ENCODE measurements at regions not wholly inside any gene's neighbourhood (a gene's known extent, or its start where the extent isn't known, plus 50 kb on each side); places are given as distances from the start of the nearest gene placed in this dataset.

DNA sequence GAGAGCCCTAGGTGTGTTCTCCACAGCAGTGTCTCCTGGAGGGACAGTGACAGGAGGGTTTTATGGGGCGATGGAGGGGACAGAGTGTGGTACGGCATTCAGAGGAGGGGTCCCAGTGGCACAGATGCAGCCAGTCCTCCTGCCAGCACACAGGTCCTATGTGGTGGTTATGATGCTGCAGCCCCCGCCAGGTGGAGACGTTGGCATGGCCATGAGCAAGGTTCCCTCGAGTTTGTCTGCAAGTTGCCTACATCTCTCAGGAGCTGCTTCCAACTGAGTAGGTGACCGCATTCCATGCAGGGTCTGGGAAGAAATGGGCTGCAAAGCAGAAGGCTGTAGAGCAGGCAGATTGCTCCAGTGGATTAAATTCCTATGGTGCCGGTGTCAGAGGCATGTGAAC, 646.0 kb downstream of the TBC1D22A start:
- DNase-seq (ENCODE audit: low read depth in 1 of 2, low spot score in 1 of 2) = no peak
- no peaks in the 10 kb centered on the region for H3K27me3 ChIP-seq (ENCODE audit: insufficient read depth, poor library complexity, severe bottlenecking)
- TF ChIP-seq REST (IDR thresholded peaks at IDR 0.05; ENCODE audit: insufficient replicate concordance, low read depth) = no peak
- H3K4me3 ChIP-seq (replicated peaks; ENCODE audit: insufficient read depth, low read length) = no peak overlapping the region
- no peak overlapping the region for H3K27ac ChIP-seq (replicated peaks)

DNA sequence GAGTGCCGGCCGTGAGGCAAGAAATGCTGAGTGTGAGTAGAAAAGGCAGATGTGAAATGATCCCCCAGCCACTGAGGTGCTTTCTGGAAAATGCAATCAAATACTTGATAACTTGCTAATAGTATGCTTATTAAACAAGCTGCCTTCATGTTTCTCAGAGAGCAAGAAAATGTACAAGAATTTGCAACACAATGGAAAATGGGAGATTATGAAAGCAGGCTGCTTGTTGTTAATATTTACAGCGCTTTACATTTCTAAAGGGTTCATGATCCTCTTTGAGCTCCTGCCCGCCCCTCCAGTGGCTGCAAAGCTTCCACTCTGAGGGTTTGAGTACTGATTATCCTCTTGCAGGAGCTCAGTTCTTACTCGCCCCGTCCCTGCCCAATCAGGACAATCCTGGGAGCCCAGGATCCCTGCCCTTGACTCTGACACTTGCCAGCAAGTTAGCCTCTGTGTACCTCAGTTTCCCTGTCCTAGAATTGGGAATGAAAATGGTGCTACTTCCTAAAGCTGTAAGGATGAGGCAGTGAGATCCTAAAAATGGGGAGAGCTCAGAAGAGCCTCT, 645.1 kb downstream of the TBC1D22A start:
- Histone ChIP-seq H3K4me3 (replicated peaks; ENCODE audit: insufficient read depth, low read length) (no peak overlapping the region), H3K27ac (replicated peaks) (no peak overlapping the region), H3K27me3 (ENCODE audit: insufficient read depth, poor library complexity, severe bottlenecking) (no peaks in the 10 kb centered on the region)
- DNase-seq (ENCODE audit: low read depth in 1 of 2, low spot score in 1 of 2) = no peak
- TF ChIP-seq REST (IDR thresholded peaks at IDR 0.05; ENCODE audit: insufficient replicate concordance, low read depth) (no peak), GABPA (IDR thresholded peaks at IDR 0.05; ENCODE audit: low read depth) (no peak), SPI1 (IDR thresholded peaks at IDR 0.05; ENCODE audit: borderline replicate concordance, low read depth) (no peak), POLR2AphosphoS5 (IDR thresholded peaks at IDR 0.05; ENCODE audit: low read depth) (no peak)
- TF ChIP-seq, protein P1, sequence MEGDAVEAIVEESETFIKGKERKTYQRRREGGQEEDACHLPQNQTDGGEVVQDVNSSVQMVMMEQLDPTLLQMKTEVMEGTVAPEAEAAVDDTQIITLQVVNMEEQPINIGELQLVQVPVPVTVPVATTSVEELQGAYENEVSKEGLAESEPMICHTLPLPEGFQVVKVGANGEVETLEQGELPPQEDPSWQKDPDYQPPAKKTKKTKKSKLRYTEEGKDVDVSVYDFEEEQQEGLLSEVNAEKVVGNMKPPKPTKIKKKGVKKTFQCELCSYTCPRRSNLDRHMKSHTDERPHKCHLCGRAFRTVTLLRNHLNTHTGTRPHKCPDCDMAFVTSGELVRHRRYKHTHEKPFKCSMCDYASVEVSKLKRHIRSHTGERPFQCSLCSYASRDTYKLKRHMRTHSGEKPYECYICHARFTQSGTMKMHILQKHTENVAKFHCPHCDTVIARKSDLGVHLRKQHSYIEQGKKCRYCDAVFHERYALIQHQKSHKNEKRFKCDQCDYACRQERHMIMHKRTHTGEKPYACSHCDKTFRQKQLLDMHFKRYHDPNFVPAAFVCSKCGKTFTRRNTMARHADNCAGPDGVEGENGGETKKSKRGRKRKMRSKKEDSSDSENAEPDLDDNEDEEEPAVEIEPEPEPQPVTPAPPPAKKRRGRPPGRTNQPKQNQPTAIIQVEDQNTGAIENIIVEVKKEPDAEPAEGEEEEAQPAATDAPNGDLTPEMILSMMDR (IDR thresholded peaks at IDR 0.05; ENCODE audit: insufficient read depth, low read length) = no peak

DNA sequence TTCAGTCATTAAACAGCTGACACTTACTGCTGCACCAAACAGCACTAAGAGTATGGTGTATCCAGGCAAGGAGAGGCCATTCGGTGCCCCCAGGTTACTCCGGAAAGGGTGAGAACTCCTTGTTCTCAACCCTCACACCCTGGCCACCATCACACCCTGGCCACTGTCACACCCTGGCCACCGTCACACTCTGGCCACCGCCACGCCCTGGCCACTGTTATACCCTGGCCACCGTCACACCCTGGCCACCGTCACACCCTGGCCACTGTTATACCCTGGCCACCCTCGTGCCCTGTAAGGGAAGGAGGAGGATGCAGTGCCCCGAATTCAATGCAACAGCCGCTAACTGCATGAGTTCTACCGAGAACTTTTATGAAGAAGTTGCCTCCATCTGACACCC, 644.4 kb downstream of the TBC1D22A start:
- no peak for DNase-seq (ENCODE audit: low read depth in 1 of 2, low spot score in 1 of 2)
- TF ChIP-seq POLR2AphosphoS5 (IDR thresholded peaks at IDR 0.05; ENCODE audit: low read depth) = no peak
- TF ChIP-seq SPI1 (IDR thresholded peaks at IDR 0.05; ENCODE audit: borderline replicate concordance, low read depth) = no peak
- TF ChIP-seq GABPA (IDR thresholded peaks at IDR 0.05; ENCODE audit: low read depth) = no peak
- TF ChIP-seq, protein P1 (IDR thresholded peaks at IDR 0.05; ENCODE audit: insufficient read depth, low read length) = no peak
- TF ChIP-seq REST (IDR thresholded peaks at IDR 0.05; ENCODE audit: insufficient replicate concordance, low read depth) = no peak
- H3K27me3 ChIP-seq (ENCODE audit: insufficient read depth, poor library complexity, severe bottlenecking) = no peaks in the 10 kb centered on the region
- no peak overlapping the region for H3K27ac ChIP-seq (replicated peaks)
- no peak overlapping the region for H3K4me3 ChIP-seq (replicated peaks; ENCODE audit: insufficient read depth, low read length)

Measured in HL-60 (cell line).